ENCODE measurements at regions not wholly inside any gene's neighbourhood (a gene's known extent, or its start where the extent isn't known, plus 50 kb on each side); places are given as distances from the start of the nearest gene placed in this dataset.
"Not testable (repeated sequence)": the region's sequence is repeated elsewhere in the genome, so short reads cannot be mapped to it uniquely, and the experiment has no call there.

GRCh38 chr4:186819342-186820086 lies 95.9 kb upstream of the FAT1 start:
- no peak for DNase-seq

- peak; percentile 78 for DNase-seq
Observed at GRCh38 chr4:186820391-186820891, 96.8 kb upstream of the FAT1 start.

GRCh38 chr4:186823989-186824388 lies 100.3 kb upstream of the FAT1 start:
- DNase-seq: no peak

- no peak for DNase-seq
Observed at GRCh38 chr4:186825069-186825468, 101.4 kb upstream of the FAT1 start.

- no peak for DNase-seq
Observed at GRCh38 chr4:186826006-186826405, 102.3 kb upstream of the FAT1 start.

- no peak for DNase-seq
Observed at GRCh38 chr4:186826846-186827533, 103.3 kb upstream of the FAT1 start.

- no peak for DNase-seq
Observed at GRCh38 chr4:186827534-186827897, 103.9 kb upstream of the FAT1 start.

- DNase-seq: no peak
Observed at GRCh38 chr4:186829097-186829496, 105.4 kb upstream of the FAT1 start.

- DNase-seq: peak; percentile 57
Observed at GRCh38 chr4:186829740-186830449, 106.2 kb upstream of the FAT1 start.

GRCh38 chr4:186831574-186831973 lies 107.9 kb upstream of the FAT1 start:
- no peak for DNase-seq

- no peak for DNase-seq
Observed at GRCh38 chr4:186832906-186833305, 109.2 kb upstream of the FAT1 start.

GRCh38 chr4:186837463-186837862 lies 113.8 kb upstream of the FAT1 start:
- not testable (repeated sequence) for DNase-seq

- no peak for DNase-seq
Observed at GRCh38 chr4:186838295-186838694, 114.6 kb upstream of the FAT1 start.

- DNase-seq: peak; percentile 75
Observed at GRCh38 chr4:186839122-186840037, 115.7 kb upstream of the FAT1 start.

- DNase-seq: no peak
Observed at GRCh38 chr4:186840222-186840701, 116.6 kb upstream of the FAT1 start.

- no peak for DNase-seq
Observed at GRCh38 chr4:186840771-186841301, 117.2 kb upstream of the FAT1 start.

- peak; percentile 73 for DNase-seq
Observed at GRCh38 chr4:186844059-186844681, 120.5 kb upstream of the FAT1 start.

GRCh38 chr4:186845137-186845842 lies 121.6 kb upstream of the FAT1 start:
- peak; percentile 85 for DNase-seq

GRCh38 chr4:186846426-186846825 lies 122.8 kb upstream of the FAT1 start:
- no peak for DNase-seq

- DNase-seq: not testable (repeated sequence)
Observed at GRCh38 chr4:186847429-186848131, 123.9 kb upstream of the FAT1 start.

All from fibroblast of upper back skin (primary cell).